HG03139 (cell line): ENCODE measurements at regions not wholly inside any gene's neighbourhood (a gene's known extent, or its start where the extent isn't known, plus 50 kb on each side); places are given as distances from the start of the nearest gene placed in this dataset.

Experiments used
- ATAC-seq: cut with Tn5 transposase; IDR thresholded peaks from one replicate; pipeline ENCODE4 v1.9.1; 2021; ENCODE audit not compliant: unreplicated experiment

GRCh38 chr6:147117580-147117979 lies 86.6 kb upstream of the STXBP5 start:
- ATAC-seq: no peak

- no peak for ATAC-seq
These were observed 84.9 kb upstream of the STXBP5 start for GRCh38 chr6:147119310-147119709.

- no peak for ATAC-seq
These were observed 81.4 kb upstream of the STXBP5 start for GRCh38 chr6:147122823-147123222.

GRCh38 chr6:147126618-147127022 lies 77.6 kb upstream of the STXBP5 start:
- no peak for ATAC-seq

- no peak for ATAC-seq
These were observed 76.6 kb upstream of the STXBP5 start for GRCh38 chr6:147127587-147127986.

- no peak for ATAC-seq
These were observed 76.2 kb upstream of the STXBP5 start for GRCh38 chr6:147128056-147128455.

- no peak for ATAC-seq
These were observed 72.6 kb upstream of the STXBP5 start for GRCh38 chr6:147131532-147132128.

- no peak for ATAC-seq
These were observed 71.3 kb upstream of the STXBP5 start for GRCh38 chr6:147132889-147133288.

GRCh38 chr6:147133669-147134068 lies 70.5 kb upstream of the STXBP5 start:
- ATAC-seq: no peak

- no peak for ATAC-seq
These were observed 69.0 kb upstream of the STXBP5 start for GRCh38 chr6:147135211-147135681.

GRCh38 chr6:147136057-147136456 lies 68.2 kb upstream of the STXBP5 start:
- no peak for ATAC-seq

- no peak for ATAC-seq
These were observed 66.2 kb upstream of the STXBP5 start for GRCh38 chr6:147137986-147138385.

- no peak for ATAC-seq
These were observed 65.4 kb upstream of the STXBP5 start for GRCh38 chr6:147138835-147139234.

- no peak for ATAC-seq
These were observed 62.4 kb upstream of the STXBP5 start for GRCh38 chr6:147141711-147142308.

- ATAC-seq: no peak
These were observed 61.5 kb upstream of the STXBP5 start for GRCh38 chr6:147142684-147143245.

- no peak for ATAC-seq
These were observed 55.1 kb upstream of the STXBP5 start for GRCh38 chr6:147149092-147149491.

GRCh38 chr6:147149826-147150225 lies 54.4 kb upstream of the STXBP5 start:
- no peak for ATAC-seq

GRCh38 chr6:147150293-147150692 lies 53.9 kb upstream of the STXBP5 start:
- ATAC-seq: no peak
